Loucy (cell line): ENCODE measurements at regions not wholly inside any gene's neighbourhood (a gene's known extent, or its start where the extent isn't known, plus 50 kb on each side); places are given as distances from the start of the nearest gene placed in this dataset.

ENCODE experiments used
- H2AFZ ChIP-seq: fragments of 200-600 bp; sonication (generic); 2 replicates; pipeline ENCODE4 v1.6.0; 2016; ENCODE audit warnings: antibody characterized with exemption, mild to moderate bottlenecking, low read length, moderate library complexity
- H3F3A ChIP-seq: fragments of 200-600 bp; 2 replicates; pipeline ENCODE4 v1.6.0; 2016; ENCODE audit warnings: antibody characterized with exemption, low read depth, mild to moderate bottlenecking
- H3K27me3 ChIP-seq: fragments of 200-600 bp; sonication (generic); 2 replicates; pipeline ENCODE4 v1.6.1; 2014; ENCODE audit warnings: low read length, mild to moderate bottlenecking; ENCODE audit not compliant: insufficient read depth, poor library complexity, severe bottlenecking
- H3K36me3 ChIP-seq: fragments of 200-600 bp; sonication (generic); 2 replicates; pipeline ENCODE4 v1.6.1; 2016; ENCODE audit warnings: low read length; ENCODE audit not compliant: insufficient read depth
- H3K4me1 ChIP-seq: fragments of 200-600 bp; sonication (generic); 2 replicates; pipeline ENCODE4 v1.5.1; 2014; ENCODE audit warnings: low read length, mild to moderate bottlenecking; ENCODE audit not compliant: insufficient read depth, poor library complexity, severe bottlenecking
- H3K4me2 ChIP-seq: fragments of 200-600 bp; sonication (generic); 2 replicates; pipeline ENCODE4 v1.6.0; 2014; ENCODE audit warnings: antibody characterized with exemption, low read length, low read depth, mild to moderate bottlenecking; ENCODE audit not compliant: poor library complexity, severe bottlenecking
- H3K4me3 ChIP-seq: fragments of 200-600 bp; sonication (generic); 2 replicates; pipeline ENCODE4 v1.5.1; 2014; ENCODE audit warnings: low read length, mild to moderate bottlenecking, mixed read lengths; ENCODE audit not compliant: poor library complexity, severe bottlenecking
- H3K79me2 ChIP-seq: fragments of 200-600 bp; sonication (generic); 2 replicates; pipeline ENCODE4 v1.6.1; 2014; ENCODE audit warnings: low read length; ENCODE audit not compliant: insufficient read depth
- H3K9ac ChIP-seq: fragments of 200-600 bp; sonication (generic); 2 replicates; pipeline ENCODE4 v1.6.0; 2014; ENCODE audit warnings: mild to moderate bottlenecking, low read depth, low read length, moderate library complexity; ENCODE audit not compliant: poor library complexity, severe bottlenecking
- H3K9me2 ChIP-seq: fragments of 200-600 bp; sonication (generic); replicated peaks from 2 replicates; pipeline ENCODE4 v1.6.1; 2016; ENCODE audit warnings: low read depth, low read length, mixed read lengths
- H3K9me3 ChIP-seq: fragments of 200-600 bp; sonication (generic); 2 replicates; pipeline ENCODE4 v1.6.1; 2014; ENCODE audit warnings: mild to moderate bottlenecking, antibody characterized with exemption, low read length, low read depth; ENCODE audit not compliant: insufficient read depth
- H4K20me1 ChIP-seq: fragments of 200-600 bp; sonication (generic); 2 replicates; pipeline ENCODE4 v1.6.0; 2014; ENCODE audit warnings: antibody characterized with exemption, low read length, mild to moderate bottlenecking; ENCODE audit not compliant: insufficient read depth, poor library complexity, severe bottlenecking
- CTCF ChIP-seq: fragments of 200-600 bp; sonication (generic); conservative IDR thresholded peaks from 2 replicates; pipeline ENCODE4 v1.5.1; 2014; ENCODE audit warnings: mild to moderate bottlenecking, antibody characterized with exemption, low read length
- EZH2phosphoT487 ChIP-seq: fragments of 200-600 bp; IDR thresholded peaks from 2 replicates; pipeline ENCODE4 v1.6.1; 2018; ENCODE audit warnings: antibody characterized with exemption, mild to moderate bottlenecking, moderate library complexity, borderline replicate concordance

- Histone ChIP-seq H3K36me3 (no peaks in the 10 kb centered on the region), H3K9ac (no peak overlapping the region), H3K4me2 (no peak overlapping the region), H4K20me1 (no peaks in the 10 kb centered on the region), H3K4me3 (no peak overlapping the region), H3K9me3 (peaks cover 3% of the 10 kb centered on the region; the same call in 1 of the 2 replicates), H3K27me3 (no peaks in the 10 kb centered on the region), H3F3A (no peaks in the 10 kb centered on the region), H2AFZ (no peak overlapping the region), H3K9me2 (no peaks in the 10 kb centered on the region), H3K4me1 (no peaks in the 10 kb centered on the region), H3K79me2 (no peaks in the 10 kb centered on the region)
- TF ChIP-seq EZH2phosphoT487: no peak
- no peak for TF ChIP-seq CTCF
Measured at GRCh38 chr6:9986273-9986672, 428.6 kb downstream of the TFAP2A start.

- no peak overlapping the region for H3K9ac ChIP-seq
Measured at GRCh38 chr6:9985481-9985880, 429.4 kb downstream of the TFAP2A start.

GRCh38 chr6:9984607-9985006, 430.3 kb downstream of the TFAP2A start:
- no peak overlapping the region for H3K4me3 ChIP-seq
- TF ChIP-seq CTCF (no peak), EZH2phosphoT487 (no peak)
- no peaks in the 10 kb centered on the region for H4K20me1 ChIP-seq
- H3K36me3 ChIP-seq: no peaks in the 10 kb centered on the region
- no peak overlapping the region for H3K4me2 ChIP-seq
- no peak overlapping the region for H3K9ac ChIP-seq
- peaks cover 3% of the 10 kb centered on the region; the same call in 1 of the 2 replicates for H3K9me3 ChIP-seq
- no peaks in the 10 kb centered on the region for H3K27me3 ChIP-seq
- no peaks in the 10 kb centered on the region for H3K79me2 ChIP-seq
- no peaks in the 10 kb centered on the region for H3K4me1 ChIP-seq
- no peaks in the 10 kb centered on the region for H3F3A ChIP-seq
- no peaks in the 10 kb centered on the region for H3K9me2 ChIP-seq
- no peak overlapping the region for H2AFZ ChIP-seq

More at GRCh38 chr6:9985481-9985880, 429.4 kb downstream of the TFAP2A start:
- Histone ChIP-seq H3K9me3 (peaks cover 3% of the 10 kb centered on the region; the same call in 1 of the 2 replicates), H3K9me2 (no peaks in the 10 kb centered on the region), H3K36me3 (no peaks in the 10 kb centered on the region), H3F3A (no peaks in the 10 kb centered on the region), H3K4me2 (no peak overlapping the region), H3K79me2 (no peaks in the 10 kb centered on the region), H3K4me3 (no peak overlapping the region), H3K27me3 (no peaks in the 10 kb centered on the region), H2AFZ (no peak overlapping the region), H4K20me1 (no peaks in the 10 kb centered on the region), H3K4me1 (no peaks in the 10 kb centered on the region)
- TF ChIP-seq CTCF (no peak), EZH2phosphoT487 (no peak)
